AG04449 (cell line): ENCODE measurements at regions not wholly inside any gene's neighbourhood (a gene's known extent, or its start where the extent isn't known, plus 50 kb on each side); places are given as distances from the start of the nearest gene placed in this dataset.

Experiments
- CTCF ChIA-PET: fragments of 350-600 bp; formaldehyde crosslinking; extraction: SDS; loops from one replicate; lab custom pipeline; 2021; ENCODE audit warnings: antibody characterized with exemption; lab: Yijun Ruan, JAX
- POLR2A ChIA-PET: fragments of 400-600, 350-600 bp; formaldehyde crosslinking; extraction: SDS; loops from one replicate; lab custom pipeline; 2020; ENCODE audit warnings: antibody characterized with exemption, inconsistent platforms; lab: Yijun Ruan, JAX
- DNase-seq: peaks from one replicate; pipeline ENCODE4 v3.0.0-alpha.2; 2010; ENCODE audit warnings: low read depth, low spot score
- H3K4me3 ChIP-seq: 2 replicates; pipeline ENCODE4 v1.5.1; 2011; ENCODE audit warnings: low read depth, mild to moderate bottlenecking, control low read depth, low read length
- CTCF ChIP-seq: IDR thresholded peaks from one replicate; pipeline ENCODE4 v1.5.1; 2011; ENCODE audit warnings: mild to moderate bottlenecking, moderate library complexity, low read length, control low read depth, inconsistent platforms; ENCODE audit not compliant: insufficient read depth; ENCODE audit errors: missing control alignments

GRCh38 chr9:109974918-109975276 lies 194.9 kb downstream of the PALM2AKAP2 start:
- no peak for DNase-seq
- POLR2A ChIA-PET, result interaction anchor here (1.1 kb wide), 1 partner anchor 75 kb away, joined by 3 read pairs; no protein-coding TSS in a partner anchor
- CTCF ChIA-PET, result no interaction called here
- no peak for TF ChIP-seq CTCF
- H3K4me3 ChIP-seq, result no peak overlapping the region

GRCh38 chr9:109975574-109976295 lies 195.7 kb downstream of the PALM2AKAP2 start:
- POLR2A ChIA-PET, result interaction anchor here (1.0 to 1.1 kb wide), 2 partner anchors 11 to 74 kb away, joined by 3 to 5 read pairs; no protein-coding TSS in a partner anchor
- no peak overlapping the region for H3K4me3 ChIP-seq
- no peak for TF ChIP-seq CTCF
- CTCF ChIA-PET, result interaction anchor here (0.8 to 1.6 kb wide), 2 partner anchors 13 to 20 kb away, joined by 3 to 4 read pairs; no protein-coding TSS in a partner anchor
- peak; percentile 73 for DNase-seq

- DNase-seq, result no peak
- POLR2A ChIA-PET, result interaction anchor here (1.0 to 1.1 kb wide), 2 partner anchors 11 to 73 kb away, joined by 3 to 5 read pairs; no protein-coding TSS in a partner anchor
- TF ChIP-seq CTCF, result no peak
- CTCF ChIA-PET, result interaction anchor here (0.8 to 1.6 kb wide), 2 partner anchors 13 to 20 kb away, joined by 3 to 4 read pairs; no protein-coding TSS in a partner anchor
- no peak overlapping the region for H3K4me3 ChIP-seq
These were observed 196.3 kb downstream of the PALM2AKAP2 start for GRCh38 chr9:109976303-109976702.

GRCh38 chr9:109977521-109977920 lies 197.5 kb downstream of the PALM2AKAP2 start:
- POLR2A ChIA-PET, result no interaction called here
- CTCF ChIA-PET, result no interaction called here
- H3K4me3 ChIP-seq, result no peak overlapping the region

GRCh38 chr9:109981091-109981490 lies 201.1 kb downstream of the PALM2AKAP2 start:
- TF ChIP-seq CTCF, result no peak
- H3K4me3 ChIP-seq, result no peak overlapping the region
- CTCF ChIA-PET, result no interaction called here
- no peak for DNase-seq
- POLR2A ChIA-PET, result no interaction called here

More at GRCh38 chr9:109977521-109977920, 197.5 kb downstream of the PALM2AKAP2 start:
- no peak for TF ChIP-seq CTCF
- no peak for DNase-seq

GRCh38 chr9:109986521-109986991 lies 206.6 kb downstream of the PALM2AKAP2 start:
- ChIA-PET CTCF (interaction anchor here (0.6 kb wide), 1 partner anchor 83 kb away, joined by 3 read pairs; no protein-coding TSS in a partner anchor), POLR2A (interaction anchor here (0.6 to 1.2 kb wide), 7 partner anchors 11 to 270 kb away, joined by 3 to 5 read pairs (median 3); partner anchors contain the start of gene TXN)
- DNase-seq, result peak; percentile 90
- no peak for TF ChIP-seq CTCF
- H3K4me3 ChIP-seq, result no peak overlapping the region
